OCI-LY7 (cell line): ENCODE measurements at regions not wholly inside any gene's neighbourhood (a gene's known extent, or its start where the extent isn't known, plus 50 kb on each side); places are given as distances from the start of the nearest gene placed in this dataset.

ENCODE experiments used
- BruUV-seq: library from RNA; stranded (reverse); fragments of 400-500 nt; replicated peaks from 2 replicates; lab custom pipeline; 2021; lab: Mats Ljungman, UMichigan
- CTCF ChIA-PET: fragments of 300-600 bp; sonication (Branson Sonifier 250); formaldehyde crosslinking; loops from one replicate; lab custom pipeline; 2022; ENCODE audit warnings: antibody characterized with exemption; ENCODE audit not compliant: unreplicated experiment; lab: Charles Lee
- POLR2A ChIA-PET: fragments of 300-600 bp; sonication (Branson Sonifier 250); formaldehyde crosslinking; loops from one replicate; lab custom pipeline; 2022; ENCODE audit warnings: antibody characterized with exemption; lab: Charles Lee
- DNase-seq: peaks from one replicate; pipeline ENCODE4 v3.0.0-alpha.2; 2015; ENCODE audit warnings: low spot score
- H2AFZ ChIP-seq: fragments of 200-600 bp; sonication (generic), shearing (Covaris generic); 2 replicates; pipeline ENCODE4 v1.6.1; 2014; ENCODE audit warnings: mild to moderate bottlenecking, antibody characterized with exemption, low read length, moderate library complexity
- H3K27ac ChIP-seq: fragments of 200-600 bp; sonication (generic); 2 replicates; pipeline ENCODE4 v1.5.1; 2014; ENCODE audit warnings: mixed run types, low read depth, mild to moderate bottlenecking, moderate library complexity, low read length, inconsistent platforms; ENCODE audit not compliant: poor library complexity, severe bottlenecking
- H3K36me3 ChIP-seq: fragments of 200-600 bp; sonication (generic); 2 replicates; pipeline ENCODE4 v1.6.1; 2014; ENCODE audit warnings: mild to moderate bottlenecking, antibody characterized with exemption, low read length, moderate library complexity, mixed read lengths; ENCODE audit not compliant: insufficient read depth
- H3K4me1 ChIP-seq: fragments of 200-600 bp; sonication (generic); 2 replicates; pipeline ENCODE4 v1.5.1; 2014; ENCODE audit warnings: mild to moderate bottlenecking, low read length; ENCODE audit not compliant: insufficient read depth, poor library complexity, severe bottlenecking
- H3K4me2 ChIP-seq: fragments of 200-600 bp; sonication (generic); 2 replicates; pipeline ENCODE4 v1.6.1; 2014; ENCODE audit warnings: mild to moderate bottlenecking, low read length
- H3K4me3 ChIP-seq: fragments of 200-600 bp; sonication (generic); 2 replicates; pipeline ENCODE4 v1.5.1; 2014; ENCODE audit warnings: mild to moderate bottlenecking, low read depth, low read length; ENCODE audit not compliant: poor library complexity, severe bottlenecking
- H3K79me2 ChIP-seq: fragments of 200-600 bp; sonication (generic); 2 replicates; pipeline ENCODE4 v1.6.1; 2016; ENCODE audit warnings: low read depth, mild to moderate bottlenecking, low read length, moderate library complexity, mixed read lengths; ENCODE audit not compliant: insufficient read depth
- H3K9me2 ChIP-seq: fragments of 200-600 bp; sonication (generic); 2 replicates; pipeline ENCODE4 v1.6.1; 2016; ENCODE audit warnings: mild to moderate bottlenecking, low read length, mixed read lengths; ENCODE audit not compliant: insufficient read depth
- H3K9me3 ChIP-seq: fragments of 200-600 bp; sonication (generic); 2 replicates; pipeline ENCODE4 v1.6.1; 2014; ENCODE audit warnings: mild to moderate bottlenecking, mixed run types, low read length, mixed read lengths
- H4K20me1 ChIP-seq: fragments of 200-600 bp; sonication (generic); 2 replicates; pipeline ENCODE4 v1.6.1; 2014; ENCODE audit warnings: mild to moderate bottlenecking, antibody characterized with exemption, low read length, moderate library complexity, mixed read lengths; ENCODE audit not compliant: insufficient read depth
- EZH2phosphoT487 ChIP-seq: fragments of 200-600 bp; sonication (generic); IDR thresholded peaks from 2 replicates; pipeline ENCODE4 v1.6.1; 2018; ENCODE audit warnings: low read depth, borderline replicate concordance, mild to moderate bottlenecking, mixed run types, antibody characterized with exemption, low read length, moderate library complexity, mixed read lengths
- intact Hi-C: fragments of 100-400 bp; cut with micrococcal nuclease; formaldehyde crosslinking; loops from one replicate; pipeline ENCODE4 v1.10.0; 2022; ENCODE audit not compliant: unreplicated experiment
- TF ChIP-seq, protein P1 (sequence below): fragments of 200-600 bp; sonication (generic); conservative IDR thresholded peaks from 2 replicates; pipeline ENCODE4 v1.5.1; 2014; ENCODE audit warnings: mild to moderate bottlenecking, antibody characterized with exemption, low read length, moderate library complexity, mixed read lengths

- H3K9me2 ChIP-seq = no peaks in the 10 kb centered on the region
- H2AFZ ChIP-seq = no peak overlapping the region
- TF ChIP-seq EZH2phosphoT487 = no peak
- TF ChIP-seq, protein P1, sequence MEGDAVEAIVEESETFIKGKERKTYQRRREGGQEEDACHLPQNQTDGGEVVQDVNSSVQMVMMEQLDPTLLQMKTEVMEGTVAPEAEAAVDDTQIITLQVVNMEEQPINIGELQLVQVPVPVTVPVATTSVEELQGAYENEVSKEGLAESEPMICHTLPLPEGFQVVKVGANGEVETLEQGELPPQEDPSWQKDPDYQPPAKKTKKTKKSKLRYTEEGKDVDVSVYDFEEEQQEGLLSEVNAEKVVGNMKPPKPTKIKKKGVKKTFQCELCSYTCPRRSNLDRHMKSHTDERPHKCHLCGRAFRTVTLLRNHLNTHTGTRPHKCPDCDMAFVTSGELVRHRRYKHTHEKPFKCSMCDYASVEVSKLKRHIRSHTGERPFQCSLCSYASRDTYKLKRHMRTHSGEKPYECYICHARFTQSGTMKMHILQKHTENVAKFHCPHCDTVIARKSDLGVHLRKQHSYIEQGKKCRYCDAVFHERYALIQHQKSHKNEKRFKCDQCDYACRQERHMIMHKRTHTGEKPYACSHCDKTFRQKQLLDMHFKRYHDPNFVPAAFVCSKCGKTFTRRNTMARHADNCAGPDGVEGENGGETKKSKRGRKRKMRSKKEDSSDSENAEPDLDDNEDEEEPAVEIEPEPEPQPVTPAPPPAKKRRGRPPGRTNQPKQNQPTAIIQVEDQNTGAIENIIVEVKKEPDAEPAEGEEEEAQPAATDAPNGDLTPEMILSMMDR = no peak
- H3K9me3 ChIP-seq = no peaks in the 10 kb centered on the region
- H3K4me1 ChIP-seq = no peaks in the 10 kb centered on the region
- H3K79me2 ChIP-seq = no peaks in the 10 kb centered on the region
- DNase-seq = no peak
- H3K36me3 ChIP-seq = no peaks in the 10 kb centered on the region
- intact Hi-C loops = no loop called here
- no peak overlapping the region for H3K4me3 ChIP-seq
- POLR2A ChIA-PET = interaction anchor here (0.7 kb wide), 1 partner anchor 10 kb away, joined by 4 read pairs; no protein-coding TSS in a partner anchor
- H3K4me2 ChIP-seq = no peak overlapping the region
- BruUV-seq = no TSS peak
- CTCF ChIA-PET = no interaction called here
- no peaks in the 10 kb centered on the region for H4K20me1 ChIP-seq
- H3K27ac ChIP-seq = no peak overlapping the region
Observed at GRCh38 chr5:14965815-14966214, 94.2 kb upstream of the ANKH start.

GRCh38 chr5:14962604-14963003, 91.0 kb upstream of the ANKH start:
- Histone ChIP-seq H4K20me1 (no peaks in the 10 kb centered on the region), H3K9me2 (no peaks in the 10 kb centered on the region), H3K4me3 (no peak overlapping the region), H3K9me3 (no peaks in the 10 kb centered on the region), H3K36me3 (no peaks in the 10 kb centered on the region), H3K4me1 (no peaks in the 10 kb centered on the region), H2AFZ (no peak overlapping the region), H3K27ac (no peak overlapping the region), H3K4me2 (no peak overlapping the region), H3K79me2 (no peaks in the 10 kb centered on the region)
- CTCF ChIA-PET = no interaction called here
- intact Hi-C loops = no loop called here
- DNase-seq = no peak
- BruUV-seq = no TSS peak
- POLR2A ChIA-PET = interaction anchor here (0.6 kb wide), 1 partner anchor 23 kb away, joined by 3 read pairs; no protein-coding TSS in a partner anchor
- TF ChIP-seq EZH2phosphoT487 = no peak
- TF ChIP-seq, protein P1 = no peak

DNA sequence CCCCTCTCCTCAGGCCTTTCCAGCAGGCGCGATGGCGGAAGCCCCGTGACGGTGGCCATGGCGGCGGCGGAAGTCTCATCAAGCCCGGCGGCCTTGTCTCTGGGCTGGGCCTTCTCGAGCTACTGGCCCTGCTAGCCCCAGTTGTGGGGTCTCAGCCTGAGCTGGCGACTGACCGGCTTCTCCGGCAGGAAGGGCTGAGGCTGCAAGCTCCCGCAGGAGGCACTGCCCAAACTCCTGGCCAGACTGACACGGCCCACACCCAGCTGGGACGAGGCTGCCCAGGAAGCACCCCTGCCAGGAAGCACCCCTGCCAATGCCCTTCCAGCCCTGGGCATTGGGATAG, 88.5 kb upstream of the ANKH start:
- BruUV-seq = no TSS peak
- no peaks in the 10 kb centered on the region for H3K4me1 ChIP-seq
- H2AFZ ChIP-seq = no peak overlapping the region
- H3K27ac ChIP-seq = no peak overlapping the region
- intact Hi-C loops = no loop called here
- H3K79me2 ChIP-seq = no peaks in the 10 kb centered on the region
- H3K36me3 ChIP-seq = no peaks in the 10 kb centered on the region
- no peak overlapping the region for H3K4me2 ChIP-seq
- no peak for DNase-seq
- no peak for TF ChIP-seq EZH2phosphoT487
- TF ChIP-seq, protein P1 = no peak
- ChIA-PET POLR2A (no interaction called here), CTCF (no interaction called here)
- no peaks in the 10 kb centered on the region for H4K20me1 ChIP-seq
- H3K9me2 ChIP-seq = no peaks in the 10 kb centered on the region
- H3K4me3 ChIP-seq = no peak overlapping the region
- H3K9me3 ChIP-seq = no peaks in the 10 kb centered on the region
